ENCODE measurements at regions not wholly inside any gene's neighbourhood (a gene's known extent, or its start where the extent isn't known, plus 50 kb on each side); places are given as distances from the start of the nearest gene placed in this dataset.
"Not testable (repeated sequence)": the region's sequence is repeated elsewhere in the genome, so short reads cannot be mapped to it uniquely, and the experiment has no call there.

DNA sequence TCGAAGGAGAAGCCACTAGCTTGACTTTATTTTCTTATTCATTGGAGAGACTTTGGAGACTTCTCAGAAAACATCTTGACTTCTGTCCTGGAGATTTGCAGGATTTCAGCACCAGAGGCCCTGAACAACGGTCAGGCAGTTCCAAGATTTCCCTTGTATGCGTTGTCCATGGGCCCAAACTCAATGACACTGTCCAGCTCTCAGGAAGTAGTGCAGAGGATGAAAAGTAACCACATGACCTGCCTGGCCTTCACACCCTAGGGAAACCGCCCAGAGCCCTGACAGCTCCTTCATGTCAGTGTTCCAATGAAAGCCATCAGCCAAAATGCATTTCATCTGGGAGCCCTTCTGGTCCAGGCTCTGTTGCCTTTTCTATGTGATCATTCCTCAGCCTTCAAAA lies 214.1 kb downstream of the BLID start:
- no peak for DNase-seq (ENCODE audit: low spot score)

DNA sequence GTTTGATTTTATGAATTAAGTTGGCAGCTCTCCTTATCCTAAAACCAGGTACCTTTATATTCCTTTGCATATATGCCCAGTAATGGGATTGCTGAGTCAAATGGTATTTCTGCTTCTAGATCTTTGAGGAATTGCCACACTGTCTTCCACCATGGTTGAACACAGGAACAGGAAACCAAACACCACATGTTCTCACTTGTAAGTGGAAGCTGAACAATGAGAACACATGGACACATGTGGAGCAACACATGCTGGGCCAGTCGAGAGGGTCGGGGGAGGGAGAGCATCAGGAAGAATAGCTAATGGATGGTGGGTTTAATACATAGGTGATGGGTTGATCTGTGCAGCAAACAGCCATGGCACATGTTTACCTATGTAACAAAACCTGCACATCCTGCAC lies 214.6 kb downstream of the BLID start:
- not testable (repeated sequence) for DNase-seq (ENCODE audit: low spot score)

DNA sequence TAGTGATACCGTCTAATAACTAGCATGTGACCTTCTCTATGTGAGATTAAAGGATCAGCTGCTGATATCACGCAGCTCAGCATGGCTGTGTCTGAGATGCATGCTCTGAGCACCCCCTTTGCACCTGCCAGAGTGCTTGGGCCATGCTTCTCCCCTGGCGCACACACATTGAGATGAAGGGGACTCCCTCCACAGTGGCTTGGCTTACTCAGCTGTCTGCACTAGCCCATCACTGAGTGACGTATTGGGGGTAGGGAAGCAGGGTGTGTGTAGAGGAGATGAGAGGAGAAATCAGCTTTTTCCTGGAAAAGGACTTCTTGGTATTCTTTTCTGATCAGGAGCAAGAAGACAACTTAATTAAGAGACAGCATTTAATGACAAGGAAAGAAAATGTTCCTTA lies 216.5 kb downstream of the BLID start:
- DNase-seq (ENCODE audit: low spot score), result no peak

DNA sequence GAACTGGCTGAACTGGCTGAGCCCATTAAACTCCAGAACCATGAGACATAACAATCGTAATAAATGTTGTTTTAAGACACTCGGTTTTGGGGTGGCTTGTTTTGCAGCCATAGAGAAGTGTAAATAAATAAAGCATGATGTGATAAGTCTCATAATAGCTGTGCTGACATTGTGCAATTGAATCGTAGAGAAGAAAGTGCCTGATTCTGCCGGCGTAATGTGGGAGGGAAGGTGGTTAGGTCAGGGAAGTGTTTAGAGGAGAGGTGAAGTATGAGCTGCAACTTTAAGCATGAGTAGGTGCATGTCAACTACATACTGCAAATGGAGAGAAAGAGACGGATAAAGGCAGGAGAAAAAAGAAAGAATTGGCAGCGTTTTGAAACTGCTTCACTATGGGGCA lies 217.1 kb downstream of the BLID start:
- no peak for DNase-seq (ENCODE audit: low spot score)

DNA sequence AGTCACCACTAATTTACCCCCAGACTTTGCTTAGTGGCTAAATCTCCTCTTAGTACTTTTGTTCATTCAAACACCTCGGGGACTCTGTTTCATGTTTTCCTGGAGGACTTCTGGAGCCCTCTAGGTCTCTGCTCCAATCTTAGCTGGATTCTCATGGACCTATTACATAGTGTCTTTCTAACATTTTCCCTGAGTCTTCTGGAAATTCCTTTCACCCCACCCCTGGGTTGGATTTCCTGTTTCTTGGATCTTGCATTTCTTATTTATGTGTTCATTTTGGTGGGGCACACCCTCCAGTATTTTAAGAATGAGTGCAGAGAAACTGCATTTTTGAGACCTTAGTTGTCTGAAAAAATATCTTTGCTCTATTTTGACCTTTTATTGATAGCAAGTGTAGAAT lies 220.1 kb downstream of the BLID start:
- no peak for DNase-seq (ENCODE audit: low spot score)

DNA sequence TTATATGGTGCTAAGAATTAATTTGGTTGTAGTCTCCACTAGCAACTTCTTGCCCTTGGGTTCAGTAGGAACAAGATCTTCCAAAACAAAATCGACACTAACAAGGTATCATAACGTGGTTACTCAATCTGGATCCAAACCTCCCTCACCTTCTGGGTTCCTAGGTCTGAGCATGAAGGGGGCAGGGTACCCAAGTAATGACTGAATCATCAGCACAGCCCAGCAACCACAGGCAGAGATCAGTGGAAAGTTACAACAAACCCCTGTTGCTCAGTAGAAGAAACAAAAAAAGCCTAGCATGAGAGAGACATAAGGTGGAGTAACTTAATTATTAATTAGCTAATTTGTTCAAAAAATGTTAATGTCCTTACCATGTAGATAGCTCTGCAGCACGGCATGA lies 221.4 kb downstream of the BLID start:
- no peak for DNase-seq (ENCODE audit: low spot score)

DNA sequence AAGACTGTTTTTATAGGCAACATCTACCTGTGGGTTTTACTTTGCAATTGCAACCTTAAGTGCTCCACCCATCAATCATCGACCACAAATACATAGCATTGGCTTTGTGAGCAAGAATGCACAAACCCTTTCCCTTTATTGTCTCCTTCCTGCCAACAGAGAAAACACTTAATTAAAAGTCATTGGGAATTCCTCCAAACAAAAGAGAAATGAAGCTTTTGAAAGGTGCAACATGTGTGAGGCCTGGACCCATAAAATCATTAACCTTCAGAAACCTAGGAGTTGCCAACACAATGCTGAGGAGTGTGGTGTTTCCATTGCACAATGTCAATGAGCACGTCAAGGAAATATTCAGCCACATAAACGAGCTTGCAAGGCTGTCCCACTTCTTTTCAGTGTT lies 223.2 kb downstream of the BLID start:
- DNase-seq (ENCODE audit: low spot score), result no peak

DNA sequence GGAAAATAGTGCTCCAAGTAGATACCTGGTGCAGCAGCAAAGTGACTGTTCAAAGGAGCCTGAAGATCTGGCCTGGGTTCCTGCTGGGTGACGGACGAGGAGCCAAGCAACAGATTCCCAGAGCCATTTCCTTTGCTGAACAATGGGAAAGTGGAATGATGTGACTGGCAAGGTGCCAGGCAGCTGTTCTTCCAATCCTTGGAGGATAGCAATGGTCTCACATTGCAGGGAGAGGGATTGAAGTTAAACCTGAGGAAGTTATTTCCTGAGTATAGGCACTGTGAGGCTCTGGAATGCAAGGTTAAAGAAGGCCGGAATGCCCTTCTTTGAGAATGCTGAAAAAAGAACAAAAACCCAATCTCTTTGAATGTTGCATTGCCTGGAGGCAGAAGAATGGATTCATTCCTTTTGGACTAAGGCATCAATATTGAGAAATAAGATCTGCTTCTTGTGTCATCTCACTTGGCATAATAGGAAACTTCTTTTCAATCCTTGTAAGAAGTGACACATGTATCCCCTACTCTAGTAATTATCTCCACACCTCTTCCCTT lies 223.8 kb downstream of the BLID start:
- no peak for DNase-seq (ENCODE audit: low spot score)

DNA sequence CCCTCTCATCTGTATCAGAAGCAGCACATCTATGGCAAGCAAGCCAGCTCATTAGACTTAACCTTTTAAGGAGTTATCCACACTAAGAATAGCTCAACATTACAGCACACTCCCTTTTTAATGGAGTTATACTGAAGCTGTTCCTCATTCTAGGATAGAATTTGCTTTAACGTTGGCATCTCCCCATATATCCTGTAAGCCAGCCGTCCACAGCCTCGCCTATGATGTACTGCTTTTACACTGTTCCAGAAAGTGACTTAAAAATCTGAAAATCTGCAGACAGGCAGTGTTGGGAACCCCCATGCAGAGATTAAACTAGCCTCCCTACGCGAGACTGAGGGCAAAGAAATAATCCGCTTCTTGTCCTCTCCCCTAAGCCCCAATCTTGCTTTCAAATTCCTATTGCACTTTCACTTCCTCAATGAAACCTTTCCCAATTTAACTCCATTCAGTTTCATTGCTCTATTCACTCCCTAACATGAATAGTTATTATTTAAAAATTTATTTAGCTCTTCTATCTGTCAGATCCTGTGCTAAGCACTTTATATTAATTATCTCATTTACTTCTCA lies 225.0 kb downstream of the BLID start:
- DNase-seq (ENCODE audit: low spot score), result no peak

DNA sequence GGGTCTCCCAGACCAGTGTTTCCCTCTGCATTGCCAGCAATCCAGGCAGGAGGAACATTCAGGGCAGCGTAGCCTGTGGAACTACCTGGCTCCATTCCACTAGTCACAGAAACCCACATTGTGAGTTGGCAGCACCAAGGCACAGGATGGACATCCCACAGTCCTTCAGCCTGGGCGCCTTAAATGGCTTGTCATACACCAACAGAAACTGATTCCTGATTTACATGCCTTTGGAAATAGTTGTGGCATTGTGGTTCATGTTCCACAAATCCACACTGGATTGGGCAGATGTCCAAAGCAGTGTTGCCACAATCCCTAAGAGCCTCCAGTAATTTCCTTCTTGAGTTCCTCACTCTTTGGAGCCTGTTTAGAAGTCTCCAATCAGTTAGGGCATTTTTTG lies 225.6 kb downstream of the BLID start:
- no peak for DNase-seq (ENCODE audit: low spot score)

DNA sequence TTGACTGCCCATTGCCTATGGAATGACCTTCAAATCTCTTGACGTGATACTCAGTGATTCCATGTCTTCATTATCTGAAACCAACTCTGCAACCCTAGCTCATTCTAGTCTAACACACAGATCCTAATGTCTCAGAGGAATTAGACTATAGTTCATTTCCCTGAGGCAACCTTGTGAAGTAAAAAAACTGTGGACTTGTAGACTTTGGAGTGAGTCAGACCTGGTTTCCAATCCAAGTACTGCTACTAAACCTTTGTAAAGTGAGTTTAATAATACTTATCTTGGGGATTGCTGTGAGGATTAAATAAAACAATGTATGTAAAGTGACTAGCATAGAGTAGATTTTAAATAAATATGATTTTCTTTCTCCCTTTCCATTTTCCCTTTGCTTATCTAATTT lies 226.1 kb downstream of the BLID start:
- DNase-seq (ENCODE audit: low spot score), result no peak

DNA sequence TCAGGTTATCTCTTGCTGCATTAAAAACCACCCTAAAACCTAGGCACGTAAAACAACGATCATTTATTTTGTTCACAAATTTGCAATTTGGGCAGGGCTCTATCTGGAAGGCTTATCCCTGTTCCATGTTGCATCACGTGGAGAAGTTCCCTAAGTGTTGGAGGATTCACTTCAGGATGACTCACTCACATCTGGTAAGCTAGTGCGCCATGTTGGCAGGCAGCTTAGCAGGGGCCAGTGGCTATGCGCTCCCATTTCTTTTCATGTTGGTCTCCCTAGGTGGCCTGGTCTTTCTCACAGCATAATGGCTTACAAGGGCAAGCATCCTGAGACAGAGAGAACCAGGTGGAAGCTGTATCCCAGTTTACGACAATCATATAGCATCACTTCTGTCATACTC lies 226.8 kb downstream of the BLID start:
- no peak for DNase-seq (ENCODE audit: low spot score)

DNA sequence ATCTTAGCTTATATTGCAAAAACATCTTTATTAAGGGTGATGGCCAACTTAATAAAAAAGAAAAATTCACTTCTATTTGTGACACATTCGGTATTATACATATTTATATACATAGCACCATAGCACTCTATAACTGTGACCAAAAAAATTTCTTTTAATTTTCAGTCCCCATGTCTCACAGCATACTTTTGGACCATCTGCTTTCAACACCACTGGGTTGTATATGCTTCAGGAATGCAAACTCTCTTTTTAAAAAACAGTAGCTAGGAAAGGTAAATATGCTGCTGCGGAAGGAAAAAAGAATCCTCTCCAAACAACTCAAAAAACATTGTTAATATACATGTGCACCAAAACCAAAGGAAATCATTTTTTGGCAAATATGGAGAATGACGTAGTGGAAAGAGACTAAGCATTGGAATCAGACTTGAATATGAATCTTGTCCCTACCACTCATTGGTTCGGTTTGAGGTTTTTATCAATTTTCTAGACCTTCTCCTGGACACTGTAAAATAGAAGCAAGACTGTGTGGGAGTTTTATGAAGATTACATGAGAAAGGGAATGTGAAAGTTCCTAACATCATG lies 227.9 kb downstream of the BLID start:
- no peak for DNase-seq (ENCODE audit: low spot score)

DNA sequence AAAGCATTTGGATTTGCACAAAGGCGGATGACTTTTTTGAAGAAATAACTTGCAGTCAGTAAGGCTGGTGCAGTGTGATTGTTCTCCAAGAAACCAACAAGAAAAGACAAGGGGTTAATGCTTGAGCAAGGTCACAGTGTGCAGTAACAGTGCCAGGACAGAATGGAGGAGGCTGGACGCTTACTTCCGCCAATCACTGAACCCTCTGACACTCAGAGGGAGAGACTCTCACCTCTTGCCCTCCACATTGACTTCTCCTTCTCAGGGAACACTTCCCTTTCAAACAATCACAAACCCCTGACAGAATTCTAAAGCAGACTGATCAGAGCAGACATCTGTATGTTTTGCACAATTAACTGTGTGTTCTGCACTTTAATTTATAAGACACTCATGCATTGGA lies 228.4 kb downstream of the BLID start:
- no peak for DNase-seq (ENCODE audit: low spot score)

DNA sequence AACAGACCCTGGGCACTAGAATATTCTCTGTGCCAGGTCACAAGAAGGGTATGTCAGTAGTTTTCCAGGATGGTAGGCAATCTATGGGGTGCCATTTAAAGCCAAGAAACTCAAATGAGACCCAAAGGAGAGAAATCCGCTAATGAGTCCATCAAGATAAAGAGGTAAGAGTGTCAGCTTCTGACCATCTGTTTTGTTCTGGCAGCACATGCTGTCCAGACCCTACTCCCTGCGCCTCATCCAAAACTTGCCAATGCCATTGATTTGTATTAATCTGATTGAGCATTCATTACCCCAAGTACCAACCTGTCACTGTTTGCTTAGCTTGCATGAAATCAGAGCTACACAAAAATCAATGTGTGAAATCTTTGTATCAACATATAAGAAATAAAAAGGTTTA lies 229.0 kb downstream of the BLID start:
- DNase-seq (ENCODE audit: low spot score), result no peak

DNA sequence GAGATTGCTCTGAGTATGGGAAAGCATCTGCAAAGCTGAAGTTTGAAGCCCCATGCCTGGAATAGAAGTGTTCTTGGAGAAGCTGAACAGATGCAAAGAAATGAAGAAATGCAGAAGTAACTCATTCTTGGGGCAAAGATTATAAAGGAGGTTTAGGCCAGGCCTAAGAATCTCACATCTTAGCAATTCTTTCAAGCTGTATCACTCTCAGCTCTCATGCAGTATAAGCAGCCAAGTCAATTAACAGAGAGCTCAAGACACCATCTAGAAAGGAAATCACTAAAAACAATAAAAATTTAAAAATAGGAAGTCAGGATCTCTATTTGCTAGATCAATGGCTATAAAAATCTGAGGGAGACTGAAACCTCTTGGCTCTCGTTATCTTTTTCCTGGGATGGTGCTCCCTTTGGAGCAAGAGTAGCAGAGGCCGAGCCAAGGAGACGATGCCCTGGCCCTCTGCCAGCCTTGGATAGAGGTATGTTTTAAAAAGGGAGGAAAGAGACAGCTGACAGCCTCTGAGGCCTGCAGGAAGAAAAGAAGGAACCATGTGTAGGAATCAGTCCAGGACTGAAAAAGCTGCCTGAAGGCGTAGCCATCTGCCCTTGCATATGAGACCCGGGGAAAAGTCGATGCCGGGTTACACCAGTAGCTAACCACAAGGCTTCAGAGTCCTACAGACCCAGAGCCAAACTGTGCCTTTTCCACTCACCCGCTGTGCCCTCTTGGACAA lies 229.8 kb downstream of the BLID start:
- no peak for DNase-seq (ENCODE audit: low spot score)

DNA sequence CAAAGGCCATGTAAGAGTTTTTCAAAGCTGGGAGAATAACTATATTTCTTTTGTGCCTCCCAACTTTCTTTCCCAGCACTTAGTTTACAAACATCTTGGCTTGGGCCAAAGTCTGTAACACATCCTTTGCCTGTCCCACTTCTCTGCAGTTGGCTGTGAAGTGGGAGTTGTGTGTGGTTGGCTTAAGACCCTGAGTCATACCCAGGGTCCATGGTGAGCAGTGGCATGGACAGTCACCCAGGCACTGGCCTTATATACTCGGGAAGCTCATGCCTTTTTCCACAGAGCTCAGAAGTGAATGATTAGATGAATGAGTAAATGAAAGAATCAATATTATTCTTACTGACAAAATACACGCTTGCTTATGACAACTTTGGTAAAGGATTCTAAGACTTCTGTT lies 231.4 kb downstream of the BLID start:
- no peak for DNase-seq (ENCODE audit: low spot score)

DNA sequence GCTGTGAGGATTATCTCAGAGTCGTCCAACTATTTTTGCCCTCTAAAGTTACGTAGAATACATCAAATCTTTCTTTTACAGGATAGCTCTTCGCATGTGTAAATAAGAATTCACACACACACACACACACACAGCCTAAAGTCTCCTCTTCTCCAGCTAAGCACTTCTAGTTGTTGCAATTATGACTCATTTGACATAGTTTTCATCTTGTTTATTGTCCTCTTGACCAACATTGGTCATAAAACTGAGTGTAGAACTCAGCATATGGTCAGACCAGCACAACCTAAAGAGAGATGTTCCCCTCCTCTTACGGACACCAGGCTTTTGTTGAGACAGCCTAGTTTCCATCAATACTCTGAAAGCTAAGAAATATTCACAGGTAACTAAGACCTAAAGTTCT lies 234.2 kb downstream of the BLID start:
- no peak for DNase-seq (ENCODE audit: low spot score)

DNA sequence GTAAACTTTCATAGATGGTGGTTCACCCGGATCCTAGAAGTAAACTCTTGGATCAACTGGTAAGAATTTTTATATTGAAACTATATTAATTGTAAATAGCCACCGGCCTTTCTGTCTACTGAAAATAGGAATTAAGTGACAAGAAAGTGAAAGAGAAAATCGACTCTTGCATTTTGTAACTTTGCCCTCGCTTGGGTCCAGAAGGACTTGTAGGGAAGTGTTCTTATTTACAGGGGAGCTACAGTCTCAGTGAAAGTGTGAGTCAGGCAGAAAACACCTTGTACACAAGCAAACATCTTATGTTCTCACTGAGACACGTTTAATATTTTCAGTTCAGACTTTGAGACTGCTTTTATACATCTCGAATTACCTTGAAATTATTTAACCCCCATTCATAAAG lies 238.9 kb downstream of the BLID start:
- no peak for DNase-seq (ENCODE audit: low spot score)

DNA sequence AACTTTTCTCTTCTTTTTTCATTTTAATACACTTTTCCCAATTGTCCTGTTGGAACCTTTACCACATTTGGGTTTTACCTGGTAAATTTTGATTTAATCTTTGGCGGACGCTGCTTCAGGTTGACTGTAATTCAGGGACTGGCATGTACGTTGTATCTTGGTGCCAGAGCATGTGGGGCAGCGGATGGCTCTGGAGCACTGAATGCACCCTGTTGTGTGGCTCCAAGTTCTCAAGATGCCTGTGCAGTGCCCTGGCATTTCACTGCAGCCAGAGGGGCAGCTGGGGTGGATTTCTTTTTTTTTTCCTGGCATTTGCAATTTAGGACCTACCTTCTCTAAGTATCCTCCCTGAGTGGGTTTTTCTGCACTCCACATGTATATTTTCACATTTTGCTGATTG lies 242.2 kb downstream of the BLID start:
- DNase-seq (ENCODE audit: low spot score), result no peak

DNA sequence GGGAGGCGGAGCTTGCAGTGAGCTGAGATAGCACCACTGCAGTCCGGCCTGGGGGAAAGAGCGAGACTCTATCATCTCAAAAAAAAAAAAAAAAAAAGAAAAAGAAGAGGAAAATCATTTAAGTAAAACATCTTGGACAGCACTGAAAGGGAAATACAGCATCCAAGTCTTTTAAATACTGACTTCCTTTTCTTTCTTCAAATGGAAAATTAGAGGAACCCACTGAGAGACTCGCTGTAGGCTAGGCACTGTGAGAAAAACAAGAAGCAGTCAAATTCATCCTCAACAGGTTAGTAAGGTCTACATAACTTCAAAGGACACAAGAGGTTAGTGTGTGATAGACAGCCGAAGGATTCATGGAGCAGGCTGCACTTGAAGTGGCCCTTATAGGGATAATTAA lies 243.7 kb downstream of the BLID start:
- DNase-seq (ENCODE audit: low spot score), result no peak

DNA sequence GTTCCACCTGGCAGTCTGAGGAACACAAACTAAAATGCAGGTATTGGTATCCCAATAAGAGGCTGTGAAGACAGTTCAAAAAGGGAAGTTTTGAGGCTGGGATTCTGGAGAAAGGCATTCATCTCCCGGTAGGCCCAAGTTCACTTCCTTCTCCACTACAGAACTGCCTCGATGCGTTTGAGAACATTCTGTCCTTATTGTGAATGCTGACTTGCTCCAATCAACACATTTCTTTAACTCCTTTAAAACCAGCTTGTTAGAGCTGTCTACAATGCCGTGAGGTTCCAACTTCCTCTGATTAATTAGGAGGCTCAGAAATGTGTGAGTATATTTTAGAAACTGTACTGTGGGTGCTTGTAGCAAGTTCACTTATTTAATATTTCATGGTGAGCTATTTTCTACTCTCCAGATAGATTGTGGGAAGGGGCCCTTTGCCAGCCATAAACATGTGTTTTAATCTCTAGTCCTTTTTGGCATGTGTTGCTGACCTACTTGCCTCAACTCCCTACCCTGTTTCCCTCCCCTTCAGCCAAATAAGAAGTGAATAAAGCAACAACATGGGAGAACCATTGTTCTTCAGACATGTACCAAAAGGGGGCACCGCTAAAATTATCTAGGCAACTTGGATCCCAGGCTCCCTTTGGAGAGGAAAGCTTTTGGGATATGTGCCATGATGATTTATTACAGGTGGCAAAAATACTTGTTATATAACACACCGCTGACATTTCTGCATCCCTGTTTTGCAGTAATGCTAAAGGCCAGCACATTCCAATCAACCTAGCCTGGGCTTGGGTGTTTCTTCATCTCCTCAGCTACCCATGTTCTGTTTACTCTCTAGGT lies 245.6 kb downstream of the BLID start:
- DNase-seq (ENCODE audit: low spot score), result no peak

DNA sequence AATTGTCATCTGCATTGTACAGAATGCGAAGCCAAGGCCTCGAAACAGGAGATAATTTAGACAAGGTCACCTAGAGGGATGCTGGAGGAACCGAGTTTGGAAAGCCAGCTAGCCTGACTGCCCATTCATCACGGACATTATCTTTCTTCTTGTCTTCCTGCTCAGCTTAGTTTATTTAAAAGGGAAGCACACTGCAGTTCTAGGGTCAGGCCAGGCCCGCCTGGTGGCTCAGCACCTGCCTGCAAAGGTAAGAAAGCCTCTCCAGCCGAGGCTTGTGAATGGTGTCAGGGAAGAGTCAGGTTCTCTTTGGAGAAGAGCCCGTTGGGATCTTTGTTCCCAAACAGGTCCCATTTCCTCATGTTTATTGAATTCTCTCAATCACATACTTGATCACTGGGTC lies 246.5 kb downstream of the BLID start:
- DNase-seq (ENCODE audit: low spot score), result no peak
